ENCODE measurements at regions not wholly inside any gene's neighbourhood (a gene's known extent, or its start where the extent isn't known, plus 50 kb on each side); places are given as distances from the start of the nearest gene placed in this dataset.

DNA sequence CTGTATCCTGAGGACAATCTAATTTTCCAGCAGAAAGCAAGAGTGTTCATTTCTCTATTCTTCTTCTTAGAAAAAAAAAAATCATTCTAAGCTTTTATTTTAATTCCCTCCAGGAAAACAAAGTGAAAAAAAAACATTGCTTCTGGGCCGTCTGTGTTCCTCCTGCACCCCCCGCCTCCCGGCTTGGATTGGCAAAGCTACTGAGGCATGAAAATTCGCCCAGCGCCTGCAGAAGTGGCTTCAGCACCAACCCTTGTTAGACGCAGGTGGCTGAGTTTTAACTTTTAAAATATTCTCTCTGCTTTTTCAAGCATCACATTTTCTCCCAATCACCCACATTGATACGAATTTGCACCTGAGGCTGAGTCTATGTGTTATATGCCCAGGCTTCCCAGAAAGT, 401.6 kb downstream of the BRD1 start:
- TF ChIP-seq CEBPB (IDR thresholded peaks at IDR 0.05; ENCODE audit: low read depth) (no peak), SP1 (IDR thresholded peaks at IDR 0.05; ENCODE audit: low read depth) (no peak), ZFX (IDR thresholded peaks at IDR 0.05) (no peak), EZH2phosphoT487 (IDR thresholded peaks at IDR 0.05; ENCODE audit: borderline replicate concordance) (no peak), TCF7L2 (IDR thresholded peaks at IDR 0.05; ENCODE audit: borderline replicate concordance, extremely low read depth, insufficient read depth, insufficient read length) (no peak), ZNF274 (IDR thresholded peaks at IDR 0.05; ENCODE audit: low read depth, low read length) (no peak), JUND (IDR thresholded peaks at IDR 0.05) (no peak), ELF1 (IDR thresholded peaks at IDR 0.05; ENCODE audit: borderline replicate concordance, low read depth) (no peak), SIN3A (IDR thresholded peaks at IDR 0.05; ENCODE audit: low read depth) (no peak), CBX3 (IDR thresholded peaks at IDR 0.05; ENCODE audit: low read depth) (no peak), POLR2AphosphoS5 (IDR thresholded peaks at IDR 0.05; ENCODE audit: low read depth, low read length) (no peak), EZH2 (IDR thresholded peaks at IDR 0.05) (no peak)
- TF ChIP-seq, protein P1, sequence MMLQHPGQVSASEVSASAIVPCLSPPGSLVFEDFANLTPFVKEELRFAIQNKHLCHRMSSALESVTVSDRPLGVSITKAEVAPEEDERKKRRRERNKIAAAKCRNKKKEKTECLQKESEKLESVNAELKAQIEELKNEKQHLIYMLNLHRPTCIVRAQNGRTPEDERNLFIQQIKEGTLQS (IDR thresholded peaks at IDR 0.05), result no peak
- TF ChIP-seq, protein P2, sequence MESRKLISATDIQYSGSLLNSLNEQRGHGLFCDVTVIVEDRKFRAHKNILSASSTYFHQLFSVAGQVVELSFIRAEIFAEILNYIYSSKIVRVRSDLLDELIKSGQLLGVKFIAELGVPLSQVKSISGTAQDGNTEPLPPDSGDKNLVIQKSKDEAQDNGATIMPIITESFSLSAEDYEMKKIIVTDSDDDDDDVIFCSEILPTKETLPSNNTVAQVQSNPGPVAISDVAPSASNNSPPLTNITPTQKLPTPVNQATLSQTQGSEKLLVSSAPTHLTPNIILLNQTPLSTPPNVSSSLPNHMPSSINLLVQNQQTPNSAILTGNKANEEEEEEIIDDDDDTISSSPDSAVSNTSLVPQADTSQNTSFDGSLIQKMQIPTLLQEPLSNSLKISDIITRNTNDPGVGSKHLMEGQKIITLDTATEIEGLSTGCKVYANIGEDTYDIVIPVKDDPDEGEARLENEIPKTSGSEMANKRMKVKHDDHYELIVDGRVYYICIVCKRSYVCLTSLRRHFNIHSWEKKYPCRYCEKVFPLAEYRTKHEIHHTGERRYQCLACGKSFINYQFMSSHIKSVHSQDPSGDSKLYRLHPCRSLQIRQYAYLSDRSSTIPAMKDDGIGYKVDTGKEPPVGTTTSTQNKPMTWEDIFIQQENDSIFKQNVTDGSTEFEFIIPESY (IDR thresholded peaks at IDR 0.05; ENCODE audit: extremely low read depth, insufficient replicate concordance, low read length), result no peak
- TF ChIP-seq, protein P3, sequence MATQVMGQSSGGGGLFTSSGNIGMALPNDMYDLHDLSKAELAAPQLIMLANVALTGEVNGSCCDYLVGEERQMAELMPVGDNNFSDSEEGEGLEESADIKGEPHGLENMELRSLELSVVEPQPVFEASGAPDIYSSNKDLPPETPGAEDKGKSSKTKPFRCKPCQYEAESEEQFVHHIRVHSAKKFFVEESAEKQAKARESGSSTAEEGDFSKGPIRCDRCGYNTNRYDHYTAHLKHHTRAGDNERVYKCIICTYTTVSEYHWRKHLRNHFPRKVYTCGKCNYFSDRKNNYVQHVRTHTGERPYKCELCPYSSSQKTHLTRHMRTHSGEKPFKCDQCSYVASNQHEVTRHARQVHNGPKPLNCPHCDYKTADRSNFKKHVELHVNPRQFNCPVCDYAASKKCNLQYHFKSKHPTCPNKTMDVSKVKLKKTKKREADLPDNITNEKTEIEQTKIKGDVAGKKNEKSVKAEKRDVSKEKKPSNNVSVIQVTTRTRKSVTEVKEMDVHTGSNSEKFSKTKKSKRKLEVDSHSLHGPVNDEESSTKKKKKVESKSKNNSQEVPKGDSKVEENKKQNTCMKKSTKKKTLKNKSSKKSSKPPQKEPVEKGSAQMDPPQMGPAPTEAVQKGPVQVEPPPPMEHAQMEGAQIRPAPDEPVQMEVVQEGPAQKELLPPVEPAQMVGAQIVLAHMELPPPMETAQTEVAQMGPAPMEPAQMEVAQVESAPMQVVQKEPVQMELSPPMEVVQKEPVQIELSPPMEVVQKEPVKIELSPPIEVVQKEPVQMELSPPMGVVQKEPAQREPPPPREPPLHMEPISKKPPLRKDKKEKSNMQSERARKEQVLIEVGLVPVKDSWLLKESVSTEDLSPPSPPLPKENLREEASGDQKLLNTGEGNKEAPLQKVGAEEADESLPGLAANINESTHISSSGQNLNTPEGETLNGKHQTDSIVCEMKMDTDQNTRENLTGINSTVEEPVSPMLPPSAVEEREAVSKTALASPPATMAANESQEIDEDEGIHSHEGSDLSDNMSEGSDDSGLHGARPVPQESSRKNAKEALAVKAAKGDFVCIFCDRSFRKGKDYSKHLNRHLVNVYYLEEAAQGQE (IDR thresholded peaks at IDR 0.05; ENCODE audit: low read depth), result no peak
- TF ChIP-seq, protein P4, sequence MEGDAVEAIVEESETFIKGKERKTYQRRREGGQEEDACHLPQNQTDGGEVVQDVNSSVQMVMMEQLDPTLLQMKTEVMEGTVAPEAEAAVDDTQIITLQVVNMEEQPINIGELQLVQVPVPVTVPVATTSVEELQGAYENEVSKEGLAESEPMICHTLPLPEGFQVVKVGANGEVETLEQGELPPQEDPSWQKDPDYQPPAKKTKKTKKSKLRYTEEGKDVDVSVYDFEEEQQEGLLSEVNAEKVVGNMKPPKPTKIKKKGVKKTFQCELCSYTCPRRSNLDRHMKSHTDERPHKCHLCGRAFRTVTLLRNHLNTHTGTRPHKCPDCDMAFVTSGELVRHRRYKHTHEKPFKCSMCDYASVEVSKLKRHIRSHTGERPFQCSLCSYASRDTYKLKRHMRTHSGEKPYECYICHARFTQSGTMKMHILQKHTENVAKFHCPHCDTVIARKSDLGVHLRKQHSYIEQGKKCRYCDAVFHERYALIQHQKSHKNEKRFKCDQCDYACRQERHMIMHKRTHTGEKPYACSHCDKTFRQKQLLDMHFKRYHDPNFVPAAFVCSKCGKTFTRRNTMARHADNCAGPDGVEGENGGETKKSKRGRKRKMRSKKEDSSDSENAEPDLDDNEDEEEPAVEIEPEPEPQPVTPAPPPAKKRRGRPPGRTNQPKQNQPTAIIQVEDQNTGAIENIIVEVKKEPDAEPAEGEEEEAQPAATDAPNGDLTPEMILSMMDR (IDR thresholded peaks at IDR 0.05 in 2 of 3, conservative IDR thresholded peaks at IDR 0.05 in 1 of 3; ENCODE audit: borderline replicate concordance in 1 of 3, insufficient read depth in 1 of 3, low read depth in 2 of 3, low read length in 2 of 3), result no peak
- DNase-seq (ENCODE audit: low read depth, low spot score) (no peak), ATAC-seq (no peak)
- intact Hi-C loops (cut with micrococcal nuclease), result no loop called here
- CTCF ChIA-PET, result interaction anchor here (1.5 kb wide), 1 partner anchor 8 kb away, joined by 8 read pairs; no protein-coding TSS in a partner anchor
- no peaks in the 10 kb centered on the region for H3K9me2 ChIP-seq (ENCODE audit: insufficient read depth)
- RAD21 ChIA-PET (ENCODE audit: low non-redundant PET in 1 of 2, low total read pairs in 2 of 2, uncharacterized antibody in 2 of 2, unreplicated experiment in 2 of 2), result no interaction called here
- no peak overlapping the region for H3K27ac ChIP-seq (ENCODE audit: low read depth, low read length)
- no TSS peak for BruUV-seq (replicated peaks)
- H3K4me2 ChIP-seq (ENCODE audit: low read length), result no peak overlapping the region
- H3K9ac ChIP-seq (ENCODE audit: low read length), result no peak overlapping the region
- H3K4me1 ChIP-seq (ENCODE audit: control insufficient read depth in 1 of 2, insufficient read depth in 2 of 2, low read length in 2 of 2), result peaks cover 0 to 11% of the 10 kb centered on the region in 2 experiments; a peak in 2 of 4 replicates
- POLR2A ChIA-PET, result no interaction called here
- H3K79me2 ChIP-seq (ENCODE audit: insufficient read depth, low read length), result no peaks in the 10 kb centered on the region
- peaks cover 19% of the 10 kb centered on the region; the same call in 1 of the 2 replicates for H3K27me3 ChIP-seq (ENCODE audit: insufficient read depth, low read length)
- H3K4me3 ChIP-seq (replicated peaks in 1 of 2; ENCODE audit: low read depth in 1 of 2, low read length in 2 of 2), result no peak overlapping the region
- H3K9me3 ChIP-seq (ENCODE audit: control insufficient read depth in 1 of 2, insufficient read depth in 1 of 2, low read depth in 1 of 2, low read length in 2 of 2), result no peaks in the 10 kb centered on the region
- H2AFZ ChIP-seq (ENCODE audit: low read depth, low read length, poor library complexity, severe bottlenecking), result no peak overlapping the region
- H3K36me3 ChIP-seq (ENCODE audit: control insufficient read depth in 1 of 2, insufficient read depth in 2 of 2, low read length in 2 of 2), result no peaks in the 10 kb centered on the region
- H4K20me1 ChIP-seq (ENCODE audit: insufficient read depth), result no peaks in the 10 kb centered on the region
